ENCODE measurements at regions not wholly inside any gene's neighbourhood (a gene's known extent, or its start where the extent isn't known, plus 50 kb on each side); places are given as distances from the start of the nearest gene placed in this dataset.
"Not testable (repeated sequence)": the region's sequence is repeated elsewhere in the genome, so short reads cannot be mapped to it uniquely, and the experiment has no call there.

DNA sequence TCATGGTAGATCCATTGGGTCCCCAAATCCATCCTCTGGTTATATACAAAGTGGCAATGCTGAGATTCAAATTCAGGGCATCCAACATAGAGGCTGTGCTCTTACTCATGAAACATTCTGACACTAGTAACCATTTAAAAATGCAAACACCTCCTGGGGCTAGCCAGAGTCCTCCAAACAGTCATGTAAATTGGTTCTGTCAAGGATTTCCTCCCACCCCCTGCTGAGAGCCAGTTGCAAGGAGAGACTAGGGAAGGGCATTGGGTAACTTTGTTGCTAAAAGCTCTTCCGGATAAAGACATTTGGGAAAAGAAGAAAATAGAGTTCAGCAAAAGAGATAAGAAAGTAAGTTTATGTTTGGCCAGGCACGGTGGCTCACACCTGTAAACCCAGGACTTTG is 58.3 kb downstream of the ART5 start:
- not testable (repeated sequence) for DNase-seq

DNA sequence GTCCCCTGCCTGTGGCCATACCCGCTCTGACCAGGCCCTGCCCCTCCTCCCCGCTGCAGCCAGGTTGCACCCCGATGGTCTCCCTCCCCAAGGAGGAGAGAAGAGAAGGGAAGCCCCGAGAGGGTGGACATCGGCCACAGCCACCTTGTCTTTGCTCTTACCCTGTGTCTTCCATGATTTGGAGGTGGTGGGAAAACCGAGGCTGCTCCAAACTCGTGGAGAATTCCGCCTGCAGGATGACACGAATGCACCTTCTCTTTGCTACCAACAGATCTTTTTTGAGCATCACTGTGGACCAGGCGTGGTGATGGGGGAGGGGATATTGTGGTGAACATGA is 60.4 kb downstream of the ART5 start:
- not testable (repeated sequence) for DNase-seq

DNA sequence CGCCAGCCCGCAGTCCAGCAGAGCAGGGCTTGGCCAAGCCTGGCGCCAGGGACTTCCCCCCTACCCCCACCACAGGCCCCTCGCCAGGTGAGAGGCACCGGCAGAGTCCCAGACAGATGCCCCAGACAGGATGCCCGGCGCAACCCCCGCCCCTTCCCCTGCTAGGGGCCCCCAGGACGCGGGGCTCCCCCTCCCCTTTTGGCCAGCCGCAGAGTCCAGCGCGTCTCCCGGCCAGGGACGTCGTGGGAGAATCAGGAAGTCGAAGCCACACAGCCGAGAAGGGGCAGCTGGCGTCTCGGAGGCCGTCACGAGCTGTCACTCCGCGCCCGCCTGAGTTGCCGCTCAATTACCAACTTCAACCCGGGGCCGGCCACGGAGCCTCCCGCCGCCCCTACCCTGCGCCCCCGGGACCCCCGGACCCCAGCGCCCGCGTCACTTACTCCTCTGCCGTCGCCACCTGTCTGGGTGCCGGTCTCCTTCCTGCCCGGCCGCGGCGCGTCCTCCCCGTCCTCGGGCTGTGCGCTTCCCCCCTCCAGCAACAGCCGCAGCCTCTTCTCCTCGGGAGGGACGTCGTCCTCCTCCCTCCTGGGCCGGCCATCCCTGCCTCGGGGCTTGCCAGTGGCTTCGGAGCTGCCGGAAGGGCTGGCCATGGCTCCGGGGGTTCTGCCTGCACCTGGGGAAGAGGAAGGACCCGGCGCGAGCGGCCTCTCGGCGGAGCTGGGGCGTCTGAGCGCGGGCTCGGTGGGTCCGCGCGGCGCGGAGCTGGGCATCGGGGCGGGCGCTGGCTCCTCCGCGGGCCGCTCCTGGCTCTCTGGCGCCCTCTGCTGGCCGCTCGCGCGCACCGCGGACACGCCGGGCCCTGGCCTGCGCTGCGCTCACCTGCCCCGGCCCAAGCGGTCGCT is 61.1 kb downstream of the ART5 start:
- peak; percentile 83 for DNase-seq

DNA sequence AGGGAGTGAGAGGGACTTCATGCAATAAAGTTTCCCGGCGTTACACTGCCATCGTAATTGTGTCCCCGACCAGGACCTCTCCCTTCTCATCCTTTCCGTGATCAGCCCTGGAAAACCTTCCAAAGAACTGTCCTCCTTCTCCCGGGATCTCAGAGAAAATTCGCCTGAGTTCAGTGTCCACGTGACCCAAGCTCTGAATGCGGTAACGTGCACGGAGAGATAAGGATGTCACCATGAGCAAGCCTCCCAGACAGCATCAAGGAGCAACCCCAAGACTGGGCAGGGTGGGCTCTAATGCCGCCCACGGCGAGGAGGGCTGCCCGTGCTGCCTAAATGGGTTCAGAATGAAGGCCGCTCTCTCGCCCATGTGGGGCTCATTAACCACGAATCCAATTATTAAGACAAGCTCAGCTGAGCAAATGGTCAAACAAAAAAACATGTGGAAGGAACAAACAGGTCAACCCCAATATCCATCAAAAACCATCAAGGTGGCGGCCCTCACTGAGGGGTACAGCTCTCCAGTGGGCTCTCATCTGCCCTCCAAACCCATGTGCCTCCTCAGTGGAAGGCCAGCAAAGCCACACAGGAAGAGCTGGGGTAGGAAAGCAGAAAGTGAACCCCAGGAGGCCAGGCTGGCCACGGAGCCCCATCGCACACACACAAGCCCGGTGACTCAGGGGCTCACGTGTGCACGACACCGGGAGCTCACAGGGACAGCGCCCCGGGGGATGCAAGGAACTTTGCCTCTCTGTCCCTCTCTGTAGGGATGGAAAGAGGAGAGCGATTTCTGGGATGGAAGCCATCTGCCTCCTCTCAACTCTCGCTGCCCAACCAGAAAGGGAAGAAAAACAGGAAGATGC is 62.0 kb downstream of the ART5 start:
- not testable (repeated sequence) for DNase-seq

GRCh38 chr11:3576066-3576604 is 65.7 kb downstream of the ART5 start:
- DNase-seq, result not testable (repeated sequence)

DNA sequence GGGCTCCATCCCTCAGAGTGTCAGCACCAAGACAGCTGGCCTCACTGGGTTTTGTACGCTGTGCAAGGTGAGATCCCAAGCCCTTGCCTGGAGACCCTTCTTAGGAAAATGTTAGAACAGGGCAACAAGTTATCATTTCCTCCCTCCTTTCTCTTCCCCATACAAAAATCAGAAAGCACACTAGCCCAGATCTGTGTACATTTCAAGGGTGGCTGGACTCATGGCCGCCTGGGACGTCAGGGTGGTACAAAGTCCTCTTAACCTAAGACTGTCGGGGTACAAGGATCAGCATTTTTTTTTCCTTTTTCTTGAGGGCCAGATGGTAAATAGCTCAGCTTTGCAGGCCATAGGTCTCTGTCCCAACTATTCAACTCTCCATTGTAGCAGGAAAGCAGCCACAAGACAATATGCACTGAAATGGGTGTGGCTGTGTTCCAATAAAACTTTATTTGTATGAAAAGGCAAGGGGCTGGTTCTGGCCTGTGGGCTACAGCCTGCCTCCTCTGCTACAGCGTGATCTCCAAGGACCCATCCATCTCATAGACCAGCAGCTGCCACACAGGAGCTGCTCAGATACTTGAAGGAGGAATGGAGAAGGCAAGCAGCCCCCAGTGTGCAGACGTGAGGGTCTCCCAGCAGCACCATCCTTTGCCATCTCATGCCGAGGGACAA is 68.7 kb downstream of the ART5 start:
- DNase-seq, result not testable (repeated sequence)

- DNase-seq, result not testable (repeated sequence)
Measured at GRCh38 chr11:3571752-3572151, 70.0 kb downstream of the ART5 start.

GRCh38 chr11:3565838-3566237 is 76.0 kb downstream of the ART5 start:
- not testable (repeated sequence) for DNase-seq

GRCh38 chr11:3564383-3564782 is 77.4 kb downstream of the ART5 start:
- not testable (repeated sequence) for DNase-seq

DNA sequence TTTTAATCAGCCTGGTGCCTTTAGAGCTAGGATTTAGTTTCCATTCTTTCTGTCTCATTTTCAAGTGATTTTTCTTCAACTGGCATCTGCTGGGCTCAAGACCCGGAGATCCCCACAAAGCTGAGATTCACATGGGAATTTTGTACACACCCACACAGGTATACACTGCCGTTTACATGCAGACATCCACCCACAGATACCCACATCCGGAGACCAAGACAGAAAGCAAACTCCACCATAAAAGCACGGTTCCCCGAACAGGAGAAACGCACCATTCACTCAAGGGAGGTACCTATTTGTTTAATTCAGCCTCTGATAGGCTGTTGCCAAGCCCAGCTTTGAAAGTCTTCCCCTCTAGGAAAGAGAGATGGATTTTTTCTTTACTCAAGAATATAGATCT is 87.2 kb downstream of the ART5 start:
- not testable (repeated sequence) for DNase-seq

GRCh38 chr11:3544990-3545389 is 96.8 kb downstream of the ART5 start:
- DNase-seq, result not testable (repeated sequence)

GRCh38 chr11:3538220-3538619 is 103.6 kb downstream of the ART5 start:
- not testable (repeated sequence) for DNase-seq

GRCh38 chr11:3537254-3537653 is 104.5 kb downstream of the ART5 start:
- DNase-seq, result not testable (repeated sequence)

DNA sequence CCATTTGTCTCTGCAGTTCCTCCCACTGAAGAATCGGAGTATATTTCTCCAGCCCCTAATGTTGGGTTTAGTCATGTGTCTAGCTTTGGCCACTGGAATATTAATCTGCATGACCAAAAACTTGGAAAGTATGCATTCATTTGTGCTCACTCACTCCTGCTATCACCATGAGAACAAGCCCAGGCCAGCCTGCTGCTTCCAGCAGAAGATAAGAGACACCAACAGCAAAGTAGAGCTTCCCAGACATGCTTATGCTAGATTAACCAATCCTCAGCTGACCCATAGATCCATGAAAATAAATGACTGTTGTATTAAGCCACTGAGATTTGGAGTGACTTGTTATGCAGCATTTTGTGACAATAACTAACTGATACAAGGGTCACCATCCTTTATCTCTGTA is 108.8 kb downstream of the ART5 start:
- DNase-seq, result not testable (repeated sequence)

- not testable (repeated sequence) for DNase-seq
Measured at GRCh38 chr11:3531280-3531679, 110.5 kb downstream of the ART5 start.

GRCh38 chr11:3523567-3523966 is 118.2 kb downstream of the ART5 start:
- DNase-seq, result not testable (repeated sequence)

DNA sequence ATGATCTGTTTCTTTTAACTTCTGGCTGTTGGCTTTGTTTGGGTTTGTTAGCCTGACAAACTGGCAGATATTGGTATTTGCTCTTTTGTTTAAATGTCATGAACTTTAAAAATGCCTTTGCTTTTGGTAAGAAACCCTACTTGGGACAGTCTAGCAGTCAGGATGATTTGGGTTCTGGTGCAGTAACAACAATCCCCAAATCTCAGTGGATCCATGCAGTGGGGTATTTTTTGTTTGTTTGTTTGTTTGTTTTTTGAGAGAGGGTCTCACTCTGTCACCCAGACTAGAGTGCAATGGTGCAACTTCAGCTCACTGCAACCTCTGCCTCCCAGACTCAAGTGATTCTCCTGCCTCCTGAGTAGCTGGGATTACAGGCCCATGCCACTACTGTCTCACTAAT is 120.9 kb downstream of the ART5 start:
- DNase-seq, result not testable (repeated sequence)

GRCh38 chr11:3519841-3520240 is 122.0 kb downstream of the ART5 start:
- DNase-seq, result not testable (repeated sequence)

DNA sequence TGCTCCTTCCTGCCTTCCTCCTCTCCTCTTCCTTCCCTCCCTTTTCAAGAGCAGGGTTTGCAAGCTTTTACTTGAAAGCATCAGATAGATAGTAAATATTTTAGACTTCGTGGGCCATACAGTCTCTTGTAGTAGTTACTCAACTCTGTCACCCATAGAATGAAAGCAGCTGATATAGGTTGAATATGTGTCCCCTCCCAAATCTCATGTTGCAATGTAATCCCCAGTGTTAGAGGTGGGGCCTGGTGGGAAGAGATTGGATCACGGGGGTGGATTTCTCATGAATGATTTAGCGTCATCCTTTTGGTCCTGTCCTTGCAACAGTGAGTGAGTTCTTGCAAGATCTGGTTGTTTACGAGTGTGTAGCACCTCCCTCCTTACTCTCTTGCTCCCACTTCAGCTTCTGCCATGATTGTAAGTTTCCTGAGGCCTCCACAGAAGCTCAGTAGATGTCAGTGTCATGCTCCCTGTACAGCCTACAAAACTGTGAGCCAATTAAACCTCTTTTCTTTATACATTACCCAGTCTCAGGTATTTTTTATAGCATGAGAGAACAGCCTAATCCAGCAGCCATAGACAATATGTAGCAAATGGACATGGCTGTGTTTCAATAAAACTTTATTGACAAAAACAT is 124.7 kb downstream of the ART5 start:
- not testable (repeated sequence) for DNase-seq

- not testable (repeated sequence) for DNase-seq
Measured at GRCh38 chr11:3516345-3516933, 125.4 kb downstream of the ART5 start.

DNA sequence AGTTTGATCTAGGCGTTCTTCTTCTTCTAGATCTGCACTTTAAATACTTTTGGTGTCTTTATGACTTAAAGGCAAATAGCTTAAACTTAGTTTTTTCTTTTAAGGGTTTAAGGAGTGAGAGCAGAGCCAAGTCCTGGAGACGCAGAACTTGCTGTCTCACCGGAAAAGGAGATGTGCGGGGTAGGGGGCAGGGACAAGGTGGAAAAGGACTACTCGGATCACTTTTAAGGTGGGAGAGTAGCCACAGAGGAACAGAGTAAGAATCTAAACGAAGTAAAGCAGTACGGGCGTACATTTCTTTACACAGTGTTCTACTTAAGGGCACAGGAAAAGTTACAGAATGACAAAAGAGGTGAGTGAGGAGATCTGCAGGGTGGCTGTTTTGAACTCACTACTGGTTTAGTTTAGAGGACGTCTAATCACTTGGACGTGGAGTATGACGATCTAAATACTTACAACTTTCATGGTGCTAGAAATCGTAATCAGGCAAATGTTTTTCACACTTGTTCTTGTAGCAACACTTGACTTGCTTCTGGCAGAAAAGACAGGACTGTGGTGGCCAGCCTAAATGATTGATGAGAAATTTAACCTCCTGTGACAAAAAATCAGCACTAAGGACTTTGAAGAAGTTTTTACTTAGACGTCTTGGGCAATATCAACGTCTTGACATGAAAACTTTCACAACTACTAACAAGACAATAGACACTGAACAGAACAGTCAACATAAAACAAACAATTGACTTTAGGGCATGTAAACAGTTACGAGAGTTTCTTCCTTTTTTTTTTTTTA is 127.0 kb downstream of the ART5 start:
- not testable (repeated sequence) for DNase-seq

All from stimulated activated CD8-positive, alpha-beta memory T cell treated with anti-CD3 and anti-CD28 coated beads, Interleukin-4, amount 100 ng/mL, for 48 hours (primary cell).